B cell (primary cell): ENCODE measurements at regions not wholly inside any gene's neighbourhood (a gene's known extent, or its start where the extent isn't known, plus 50 kb on each side); places are given as distances from the start of the nearest gene placed in this dataset.

Source experiments
- ATAC-seq: fragments of 200-7000 bp; cut with Tn5 transposase; one replicate; pipeline ENCODE4 v1.10.0; 2021; ENCODE audit warnings: low read depth, mild to moderate bottlenecking, moderate number of reproducible peaks, moderate library complexity
- CTCF ChIA-PET: fragments of 350-600 bp; sonication (Branson Sonifier 250); formaldehyde crosslinking; loops from one replicate; lab custom pipeline; 2021; ENCODE audit warnings: antibody characterized with exemption, inconsistent platforms; lab: Charles Lee
- POLR2A ChIA-PET: fragments of 350-600 bp; sonication (Branson Sonifier 250); formaldehyde crosslinking; loops from one replicate; lab custom pipeline; 2021; ENCODE audit warnings: antibody characterized with exemption; lab: Charles Lee
- DNase-seq: peaks from one replicate; pipeline ENCODE4 v3.0.0; 2013
- H2AFZ ChIP-seq: 2 replicates; pipeline ENCODE4 v1.6.1; 2012; ENCODE audit warnings: mild to moderate bottlenecking, low read depth, low read length; ENCODE audit not compliant: insufficient read depth, poor library complexity, severe bottlenecking
- H3K27ac ChIP-seq, 2 donors: 1 replicate in 1 of 2; 2 replicates in 1 of 2; pipeline ENCODE4 v1.5.1; 2012 to 2013; ENCODE audit warnings: low read length in 2 of 2, mild to moderate bottlenecking in 2 of 2, moderate library complexity in 1 of 2
- H3K27me3 ChIP-seq, 4 experiments: fragments of 200-600 bp in 1 of 4; sonication (generic) in 1 of 4; replicated peaks in 1 of 4; 1 replicate in 2 of 4; 2 replicates in 2 of 4; pipeline versions ENCODE4 v1.6.1 to v1.7.0; 2013 to 2016; ENCODE audit warnings: low read length in 3 of 4, mild to moderate bottlenecking in 2 of 4, mixed read lengths in 1 of 4, moderate library complexity in 1 of 4; ENCODE audit not compliant: insufficient read depth in 4 of 4, control insufficient read depth in 3 of 4; ENCODE audit errors: control extremely low read depth in 1 of 4
- H3K36me3 ChIP-seq, 2 experiments: replicated peaks in 1 of 2; 1 replicate in 1 of 2; 2 replicates in 1 of 2; pipeline versions ENCODE4 v1.6.1 to v1.7.1; 2013; ENCODE audit warnings: low read length in 1 of 2; ENCODE audit not compliant: insufficient read depth in 2 of 2, control insufficient read depth in 1 of 2; ENCODE audit errors: control extremely low read depth in 1 of 2, extremely low read depth in 1 of 2
- H3K4me1 ChIP-seq, 2 donors: fragments of 200-600 bp in 1 of 2; sonication (generic) in 1 of 2; 1 replicate in 1 of 2; 2 replicates in 1 of 2; pipeline versions ENCODE4 v1.5.1 to v1.6.1; 2013 to 2017; ENCODE audit warnings: low read length in 2 of 2; ENCODE audit not compliant: control insufficient read depth in 2 of 2, insufficient read depth in 2 of 2
- H3K4me2 ChIP-seq: replicated peaks from 2 replicates; pipeline ENCODE3; 2012; ENCODE audit warnings: mild to moderate bottlenecking, low read depth, low read length; ENCODE audit not compliant: poor library complexity, severe bottlenecking
- H3K4me3 ChIP-seq, 5 experiments: fragments of 200-600 bp in 1 of 5; sonication (generic) in 1 of 5; 1 replicate in 3 of 5; 2 replicates in 2 of 5; pipeline versions ENCODE4 v1.5.1 to v1.7.0; 2011 to 2016; ENCODE audit warnings: low read length in 4 of 5, mild to moderate bottlenecking in 4 of 5, low read depth in 2 of 5, control low read depth in 1 of 5, moderate library complexity in 1 of 5; ENCODE audit not compliant: insufficient read depth in 1 of 5; ENCODE audit errors: control extremely low read depth in 1 of 5, extremely low read depth in 1 of 5
- H3K79me2 ChIP-seq: fragments of 200-600 bp; sonication (generic); one replicate; pipeline ENCODE4 v1.6.0; 2016; ENCODE audit warnings: low read length; ENCODE audit not compliant: control insufficient read depth, insufficient read depth
- H3K9ac ChIP-seq: fragments of 200-600 bp; sonication (generic); 2 replicates; pipeline ENCODE4 v1.6.1; 2017; ENCODE audit warnings: mild to moderate bottlenecking, low read length, moderate library complexity
- H3K9me3 ChIP-seq, 3 donors: one replicate each; pipeline versions ENCODE4 v1.6.1 to v1.7.1; 2013; ENCODE audit warnings: low read length in 2 of 3; ENCODE audit not compliant: control insufficient read depth in 2 of 3, insufficient read depth in 1 of 3; ENCODE audit errors: control extremely low read depth in 1 of 3
- H4K20me1 ChIP-seq: 2 replicates; pipeline ENCODE4 v1.6.0; 2012; ENCODE audit warnings: mild to moderate bottlenecking, low read length; ENCODE audit not compliant: insufficient read depth, control insufficient read depth, poor library complexity, severe bottlenecking
- H3K27ac Mint-ChIP-seq: one replicate; pipeline ENCODE4 v1.8.0; 2021; ENCODE audit warnings: mixed read lengths
- H3K27me3 Mint-ChIP-seq: one replicate; pipeline ENCODE4 v1.8.0; 2021; ENCODE audit warnings: mixed read lengths
- H3K4me1 Mint-ChIP-seq: one replicate; pipeline ENCODE4 v1.8.0; 2021; ENCODE audit warnings: mixed read lengths
- H3K4me3 Mint-ChIP-seq: one replicate; pipeline ENCODE4 v1.8.0; 2021; ENCODE audit warnings: mixed read lengths
- H3K9me3 Mint-ChIP-seq: one replicate; pipeline ENCODE4 v1.8.0; 2022; ENCODE audit warnings: mixed read lengths; ENCODE audit not compliant: insufficient read depth
- CTCF ChIP-seq: fragments of 200-600 bp; IDR thresholded peaks from one replicate; pipeline ENCODE4 v1.8.0; 2022; ENCODE audit warnings: antibody characterized with exemption, mild to moderate bottlenecking
- EZH2 ChIP-seq: IDR thresholded peaks from 2 replicates; pipeline ENCODE4 v1.6.1; 2012; ENCODE audit warnings: borderline replicate concordance, low read depth, mild to moderate bottlenecking, moderate library complexity, low read length; ENCODE audit not compliant: insufficient read depth, poor library complexity, severe bottlenecking
- WGBS: methylation state at CpG from one replicate; pipeline ENCODE4 v1.1.5; 2013; ENCODE audit warnings: missing lambda C conversion rate; ENCODE audit not compliant: insufficient coverage; 5-methylcytosine and 5-hydroxymethylcytosine counted together
- intact Hi-C: fragments of 100-400 bp; cut with micrococcal nuclease; formaldehyde crosslinking; loops from one replicate; pipeline ENCODE4 v1.10.0; 2022

GRCh38 chr6:19663479-19663878 is 173.7 kb upstream of the ID4 start:
- no peak overlapping the region for H3K4me2 ChIP-seq
- H2AFZ ChIP-seq = no peak overlapping the region
- WGBS = no CpG with 5 or more reads among the region's 6 CpGs
- no peaks in the 10 kb centered on the region for H3K9me3 ChIP-seq
- no peak overlapping the region for H3K9ac ChIP-seq
- H4K20me1 ChIP-seq = no peaks in the 10 kb centered on the region
- H3K27me3 Mint-ChIP-seq = no peaks in the 10 kb centered on the region
- no peaks in the 10 kb centered on the region for H3K4me1 ChIP-seq
- no peaks in the 10 kb centered on the region for H3K4me1 Mint-ChIP-seq
- DNase-seq = no peak
- ATAC-seq = no peak
- CTCF ChIA-PET = no interaction called here
- no peak overlapping the region for H3K4me3 Mint-ChIP-seq
- no peak overlapping the region for H3K27ac ChIP-seq
- H3K4me3 ChIP-seq = no peak overlapping the region
- intact Hi-C loops = no loop called here
- no peaks in the 10 kb centered on the region for H3K79me2 ChIP-seq
- H3K27me3 ChIP-seq = no peaks in the 10 kb centered on the region
- POLR2A ChIA-PET = no interaction called here
- peaks cover 4% of the 10 kb centered on the region for H3K9me3 Mint-ChIP-seq
- no peaks in the 10 kb centered on the region for H3K36me3 ChIP-seq
- H3K27ac Mint-ChIP-seq = no peak overlapping the region
- no peak for TF ChIP-seq EZH2
- TF ChIP-seq CTCF = no peak

- no peak overlapping the region for H3K27ac ChIP-seq
- no peaks in the 10 kb centered on the region for H3K4me1 ChIP-seq
- Mint-ChIP-seq H3K27me3 (no peaks in the 10 kb centered on the region), H3K4me3 (no peak overlapping the region), H3K27ac (no peak overlapping the region), H3K9me3 (peaks cover 4% of the 10 kb centered on the region), H3K4me1 (no peaks in the 10 kb centered on the region)
- no peak overlapping the region for H3K4me2 ChIP-seq
- CTCF ChIA-PET = no interaction called here
- H3K36me3 ChIP-seq = no peaks in the 10 kb centered on the region
- H3K4me3 ChIP-seq = no peak overlapping the region
- H3K79me2 ChIP-seq = no peaks in the 10 kb centered on the region
- intact Hi-C loops = no loop called here
- H2AFZ ChIP-seq = no peak overlapping the region
- ATAC-seq (no peak), DNase-seq (no peak)
- no peak overlapping the region for H3K9ac ChIP-seq
- POLR2A ChIA-PET = no interaction called here
- no peaks in the 10 kb centered on the region for H4K20me1 ChIP-seq
- WGBS = 62% methylated on average over 7 of the region's 7 CpGs
- no peaks in the 10 kb centered on the region for H3K27me3 ChIP-seq
- TF ChIP-seq EZH2 (no peak), CTCF (no peak)
- no peaks in the 10 kb centered on the region for H3K9me3 ChIP-seq
These were observed 173.1 kb upstream of the ID4 start for GRCh38 chr6:19664050-19664449.
